SKM-1 treated with dmso at 0.1 percent for 144 hours (cell line): ENCODE measurements at regions not wholly inside any gene's neighbourhood (a gene's known extent, or its start where the extent isn't known, plus 50 kb on each side); places are given as distances from the start of the nearest gene placed in this dataset.
"Not testable (repeated sequence)": the region's sequence is repeated elsewhere in the genome, so short reads cannot be mapped to it uniquely, and the experiment has no call there.

ENCODE experiments used
- DNase-seq: peaks from one replicate; lab custom pipeline; 2025; ENCODE audit not compliant: unreplicated experiment; lab: John Stamatoyannopoulos, UW

GRCh38 chr12:86521870-86522269 is 265.7 kb upstream of the MGAT4C start:
- no peak for DNase-seq

- no peak for DNase-seq
Measured at GRCh38 chr12:86513226-86513625, 257.0 kb upstream of the MGAT4C start.

GRCh38 chr12:86496595-86496994 is 240.4 kb upstream of the MGAT4C start:
- no peak for DNase-seq

- no peak for DNase-seq
Measured at GRCh38 chr12:86484473-86484872, 228.3 kb upstream of the MGAT4C start.

- no peak for DNase-seq
Measured at GRCh38 chr12:86473231-86473630, 217.0 kb upstream of the MGAT4C start.

- DNase-seq = no peak
Measured at GRCh38 chr12:86456776-86457175, 200.6 kb upstream of the MGAT4C start.

- no peak for DNase-seq
Measured at GRCh38 chr12:86456241-86456640, 200.1 kb upstream of the MGAT4C start.

DNA sequence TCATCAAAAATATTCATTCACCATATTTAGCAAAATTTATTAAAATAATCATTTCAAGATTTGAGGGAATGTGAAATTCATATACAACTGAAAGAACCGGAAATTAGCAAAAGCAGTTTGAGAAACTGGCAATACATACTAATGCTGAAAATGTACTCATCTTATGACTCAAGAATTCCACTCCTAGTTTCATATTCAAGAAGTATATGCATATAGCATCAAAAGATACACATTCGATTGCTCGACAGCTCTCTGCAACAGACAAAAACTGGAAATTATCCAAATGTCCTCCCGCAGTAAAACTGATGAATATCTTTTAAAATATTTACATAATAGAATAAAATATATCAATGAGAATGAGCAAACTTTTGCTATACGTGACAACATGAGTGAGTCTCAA is 189.2 kb upstream of the MGAT4C start:
- no peak for DNase-seq

- DNase-seq = no peak
Measured at GRCh38 chr12:86435053-86435452, 178.9 kb upstream of the MGAT4C start.

- DNase-seq = no peak
Measured at GRCh38 chr12:86429824-86430223, 173.6 kb upstream of the MGAT4C start.

DNA sequence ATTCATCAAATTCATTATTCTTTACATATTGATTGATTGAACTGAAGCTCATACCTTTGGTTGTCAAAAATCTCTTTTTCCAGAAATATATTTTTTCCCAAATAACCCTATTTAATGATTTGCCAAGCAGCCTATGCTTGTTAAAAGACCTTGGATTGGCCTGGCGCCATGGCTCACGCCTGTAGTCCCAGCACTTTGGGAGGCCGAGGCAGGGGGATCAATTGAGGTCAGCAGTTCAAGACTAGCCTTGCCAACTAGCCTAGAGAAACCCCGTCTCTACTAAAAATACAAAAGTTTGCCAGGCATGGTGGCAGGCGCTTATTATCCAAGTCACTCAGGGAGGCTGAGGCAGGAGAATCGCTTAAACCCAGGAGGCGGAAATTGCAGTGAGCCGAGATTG is 165.1 kb upstream of the MGAT4C start:
- no peak for DNase-seq

DNA sequence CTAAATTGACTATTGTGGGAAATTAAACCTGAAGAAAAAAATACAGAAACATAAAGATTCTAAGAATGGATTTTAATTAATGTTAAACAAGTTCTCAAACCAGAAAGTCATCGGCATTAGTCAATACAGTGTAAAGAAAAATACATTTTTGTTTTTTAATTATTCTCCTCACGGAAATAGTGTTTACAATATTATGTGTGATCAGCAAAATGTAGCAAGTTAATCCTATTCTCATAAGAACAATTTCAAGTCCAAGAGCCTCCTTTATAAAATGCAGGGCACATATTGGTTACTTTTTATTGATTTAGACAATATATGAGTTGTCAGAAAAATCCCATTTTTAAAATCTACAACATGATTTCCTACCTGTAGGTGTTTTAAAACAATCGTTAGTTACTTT is 158.0 kb upstream of the MGAT4C start:
- DNase-seq = no peak

GRCh38 chr12:86411710-86412109 is 155.5 kb upstream of the MGAT4C start:
- no peak for DNase-seq

DNA sequence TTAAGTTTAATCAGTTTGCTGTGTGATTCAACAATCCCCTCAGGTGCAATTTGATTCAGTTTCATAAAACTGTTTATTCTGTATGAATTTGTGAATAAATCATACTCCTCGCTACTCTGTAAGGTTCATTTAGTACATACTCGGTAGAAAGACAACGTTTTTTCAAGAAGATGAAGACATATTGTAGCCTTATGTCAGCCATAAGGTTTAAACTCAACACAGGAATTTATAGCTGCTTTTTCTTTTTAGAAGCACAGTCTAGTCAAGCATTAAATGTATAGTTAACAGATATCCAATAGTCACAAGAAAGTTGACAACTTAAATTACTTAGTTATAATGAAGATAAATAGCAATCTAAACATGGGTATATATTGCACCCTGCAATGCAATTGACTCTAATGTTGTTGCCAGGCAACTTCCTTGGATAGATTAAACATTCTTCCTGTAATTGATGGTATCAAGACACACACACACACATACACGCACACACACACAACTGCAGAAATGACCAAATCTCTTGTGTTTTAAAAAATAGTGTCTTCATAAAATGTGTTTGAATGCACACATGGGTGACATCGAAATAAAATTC is 151.5 kb upstream of the MGAT4C start:
- no peak for DNase-seq

GRCh38 chr12:86389949-86390348 is 133.8 kb upstream of the MGAT4C start:
- no peak for DNase-seq

GRCh38 chr12:86387591-86388145 is 131.5 kb upstream of the MGAT4C start:
- no peak for DNase-seq

- DNase-seq = not testable (repeated sequence)
Measured at GRCh38 chr12:86383759-86384158, 127.6 kb upstream of the MGAT4C start.

- DNase-seq = no peak
Measured at GRCh38 chr12:86379337-86379736, 123.1 kb upstream of the MGAT4C start.

DNA sequence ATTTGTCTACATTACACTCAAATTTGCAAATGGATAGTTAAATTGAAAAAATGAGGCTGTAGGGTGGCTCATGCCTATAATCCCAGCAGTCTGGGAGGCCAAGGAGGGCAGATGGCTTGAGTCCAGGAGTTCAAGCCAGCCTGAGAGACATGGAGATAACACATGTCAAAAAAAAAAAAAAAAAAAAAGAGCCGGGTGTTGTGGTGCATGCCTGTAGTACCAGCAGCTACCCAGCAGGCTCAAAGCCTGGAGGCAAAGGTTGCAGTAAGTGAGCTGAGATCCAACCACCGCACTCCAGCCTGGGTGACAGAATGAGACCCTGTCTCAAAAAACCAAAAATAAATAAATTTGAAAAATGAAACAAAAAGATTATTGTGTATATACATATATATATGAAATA is 119.9 kb upstream of the MGAT4C start:
- DNase-seq = no peak

DNA sequence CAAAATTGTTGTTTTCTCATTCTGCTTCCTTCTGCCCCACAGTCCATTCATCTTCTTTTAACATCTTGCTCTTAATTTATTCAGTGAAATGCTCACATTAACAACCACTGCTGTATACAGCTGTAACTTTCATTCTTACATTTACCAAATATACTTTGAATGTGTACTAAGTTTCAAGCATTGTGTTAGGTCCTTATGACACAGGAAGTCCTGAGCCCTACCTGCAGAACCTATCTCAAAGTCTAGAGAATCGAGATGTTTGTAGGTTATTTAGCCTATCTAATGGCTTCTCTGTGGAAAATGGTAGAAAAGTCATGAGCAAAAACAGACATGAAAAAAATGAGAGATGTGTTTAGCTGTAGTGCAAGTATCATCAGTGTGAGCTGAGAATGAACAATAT is 117.6 kb upstream of the MGAT4C start:
- DNase-seq = no peak

DNA sequence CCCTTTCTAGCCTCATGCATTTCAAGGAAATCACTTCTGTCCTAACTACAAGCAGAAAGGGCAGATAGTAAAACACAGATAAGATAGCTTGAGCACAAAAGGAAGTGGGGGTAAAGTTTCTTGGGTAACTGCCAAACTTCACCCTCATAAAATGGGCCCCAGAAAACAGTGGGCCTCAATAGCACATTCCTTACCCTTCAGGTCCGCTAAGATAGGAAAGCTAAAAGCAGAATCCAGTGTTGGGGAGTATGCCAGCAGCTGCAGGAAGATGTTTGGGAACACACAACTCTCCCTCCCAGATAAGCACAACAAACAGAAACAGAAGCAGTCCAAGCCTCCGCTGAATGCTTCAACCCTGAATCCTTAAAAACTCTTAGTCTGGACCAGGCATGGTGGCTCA is 110.9 kb upstream of the MGAT4C start:
- no peak for DNase-seq

- no peak for DNase-seq
Measured at GRCh38 chr12:86349196-86349595, 93.0 kb upstream of the MGAT4C start.

GRCh38 chr12:86333955-86334522 is 77.8 kb upstream of the MGAT4C start:
- no peak for DNase-seq
